Keratinocyte (primary cell): ENCODE measurements at regions not wholly inside any gene's neighbourhood (a gene's known extent, or its start where the extent isn't known, plus 50 kb on each side); places are given as distances from the start of the nearest gene placed in this dataset.

ENCODE experiments used
- CTCF ChIP-seq, 3 experiments: IDR thresholded peaks in 1 of 3; conservative IDR thresholded peaks in 1 of 3; optimal IDR thresholded peaks in 1 of 3; 2 replicates in 2 of 3; 3 replicates in 1 of 3; pipeline versions ENCODE3 to v1.5.1; 2011; ENCODE audit warnings: low read length in 3 of 3, mild to moderate bottlenecking in 3 of 3, moderate library complexity in 2 of 3, control low read depth in 1 of 3, inconsistent platforms in 1 of 3; ENCODE audit not compliant: insufficient read depth in 2 of 3; ENCODE audit errors: extremely low read depth in 1 of 3
- EZH2 ChIP-seq: IDR thresholded peaks from one replicate; pipeline ENCODE4 v1.6.1; 2012; ENCODE audit warnings: inconsistent platforms, mild to moderate bottlenecking, low read length, moderate library complexity

- no peak for TF ChIP-seq CTCF (optimal IDR thresholded peaks at IDR 0.05 in 1 of 3, IDR thresholded peaks at IDR 0.05 in 1 of 3, conservative IDR thresholded peaks at IDR 0.05 in 1 of 3; ENCODE audit: extremely low read depth in 1 of 3, insufficient read depth in 2 of 3, low read length in 3 of 3)
- TF ChIP-seq EZH2, result no peak
Observed at GRCh38 chr12:114767906-114768722, 84.1 kb upstream of the TBX3 start.
